ENCODE measurements at regions not wholly inside any gene's neighbourhood (a gene's known extent, or its start where the extent isn't known, plus 50 kb on each side); places are given as distances from the start of the nearest gene placed in this dataset.

DNA sequence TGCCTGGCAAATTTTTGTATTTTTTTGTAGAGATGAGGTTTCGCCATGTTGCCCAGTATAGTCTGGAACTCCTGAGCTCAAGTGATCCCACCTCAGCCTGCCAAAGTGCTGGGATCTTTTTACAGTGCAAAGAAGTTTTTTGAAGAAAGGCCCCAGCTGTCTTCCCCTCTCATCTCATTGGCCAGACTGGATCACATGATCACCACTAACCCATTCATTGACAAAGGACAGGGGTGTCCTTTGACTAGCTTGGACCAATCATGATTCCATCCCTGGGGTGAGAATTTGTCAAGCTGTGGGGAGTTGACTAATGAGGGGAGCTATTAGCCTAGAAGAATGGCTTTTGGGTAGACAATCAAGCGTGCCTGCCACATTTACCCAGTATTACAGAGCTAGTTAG lies 232.9 kb upstream of the TANK start:
- TF ChIP-seq CTCF (IDR thresholded peaks at IDR 0.05) (no peak), POLR2A (IDR thresholded peaks at IDR 0.05) (no peak), EP300 (IDR thresholded peaks at IDR 0.05) (no peak)

Measured in tibial nerve (tissue), 4 donors.